NCI-H2227 (cell line): ENCODE measurements at regions not wholly inside any gene's neighbourhood (a gene's known extent, or its start where the extent isn't known, plus 50 kb on each side); places are given as distances from the start of the nearest gene placed in this dataset.

Experiments used
- DNase-seq: peaks from one replicate; lab custom pipeline; 2025; ENCODE audit not compliant: unreplicated experiment; lab: John Stamatoyannopoulos, UW

DNA sequence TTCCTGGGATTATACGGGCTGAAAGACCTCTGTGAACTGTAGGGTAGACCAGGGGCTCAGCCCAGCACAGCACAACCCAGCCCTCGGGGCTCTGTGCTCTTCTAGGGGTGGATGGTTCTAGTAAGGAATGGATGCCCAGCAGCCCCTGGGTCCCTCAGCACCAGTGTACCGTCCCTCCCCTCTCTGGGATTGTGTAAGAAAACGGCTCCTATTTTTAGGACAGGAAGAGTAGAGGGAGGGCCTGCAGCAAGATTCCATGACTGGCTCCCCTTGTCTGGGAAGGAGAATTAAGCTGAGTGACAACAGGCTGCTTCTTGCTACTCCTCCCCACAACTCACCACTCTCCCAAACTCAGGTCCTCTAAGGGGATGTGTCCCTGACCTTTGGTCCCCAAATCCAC, 270.8 kb upstream of the TOPAZ1 start:
- DNase-seq: no peak

- DNase-seq: no peak
These were observed 270.2 kb upstream of the TOPAZ1 start for GRCh38 chr3:43971486-43971885.

DNA sequence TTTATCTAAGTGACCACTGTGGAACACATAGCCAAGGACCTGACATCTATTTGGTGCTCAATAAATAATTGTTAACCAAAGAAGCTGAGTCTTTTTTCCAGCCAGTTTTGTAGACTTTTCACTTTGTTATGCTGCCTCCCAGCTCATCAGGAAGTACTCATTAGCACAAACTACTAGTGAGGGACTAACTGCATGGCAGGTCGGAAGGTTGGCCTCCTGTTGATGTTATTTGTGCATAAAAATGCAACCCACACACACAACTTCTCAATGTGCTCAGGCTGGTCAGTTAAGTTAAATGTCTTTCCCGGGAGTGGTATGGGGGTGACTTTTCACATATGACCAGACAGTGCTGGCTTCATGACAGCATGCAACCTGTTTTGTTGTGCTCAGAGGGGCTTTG, 263.0 kb upstream of the TOPAZ1 start:
- no peak for DNase-seq

DNA sequence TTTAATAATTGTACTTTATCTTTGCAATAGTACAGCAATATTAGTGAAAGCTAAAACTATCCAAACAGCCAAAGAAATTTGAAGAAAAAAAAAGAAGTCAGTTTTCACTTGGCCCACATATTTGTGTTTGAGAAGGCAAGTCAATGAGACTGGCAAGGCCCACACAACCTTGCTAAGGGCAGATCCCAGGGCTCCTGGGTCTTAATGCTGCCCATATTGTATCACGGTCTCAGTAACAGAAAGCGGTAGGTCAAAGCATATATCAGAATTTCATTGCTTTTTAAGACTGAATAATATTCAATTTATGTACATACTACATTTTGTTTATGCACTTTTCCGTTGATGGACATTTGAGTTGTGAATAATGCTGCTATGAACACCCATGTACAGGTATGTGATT, 262.0 kb upstream of the TOPAZ1 start:
- DNase-seq: no peak

GRCh38 chr3:43994657-43995546, 246.8 kb upstream of the TOPAZ1 start:
- peak; percentile 78 for DNase-seq

- peak; percentile 26 for DNase-seq
These were observed 245.9 kb upstream of the TOPAZ1 start for GRCh38 chr3:43995547-43996378.

DNA sequence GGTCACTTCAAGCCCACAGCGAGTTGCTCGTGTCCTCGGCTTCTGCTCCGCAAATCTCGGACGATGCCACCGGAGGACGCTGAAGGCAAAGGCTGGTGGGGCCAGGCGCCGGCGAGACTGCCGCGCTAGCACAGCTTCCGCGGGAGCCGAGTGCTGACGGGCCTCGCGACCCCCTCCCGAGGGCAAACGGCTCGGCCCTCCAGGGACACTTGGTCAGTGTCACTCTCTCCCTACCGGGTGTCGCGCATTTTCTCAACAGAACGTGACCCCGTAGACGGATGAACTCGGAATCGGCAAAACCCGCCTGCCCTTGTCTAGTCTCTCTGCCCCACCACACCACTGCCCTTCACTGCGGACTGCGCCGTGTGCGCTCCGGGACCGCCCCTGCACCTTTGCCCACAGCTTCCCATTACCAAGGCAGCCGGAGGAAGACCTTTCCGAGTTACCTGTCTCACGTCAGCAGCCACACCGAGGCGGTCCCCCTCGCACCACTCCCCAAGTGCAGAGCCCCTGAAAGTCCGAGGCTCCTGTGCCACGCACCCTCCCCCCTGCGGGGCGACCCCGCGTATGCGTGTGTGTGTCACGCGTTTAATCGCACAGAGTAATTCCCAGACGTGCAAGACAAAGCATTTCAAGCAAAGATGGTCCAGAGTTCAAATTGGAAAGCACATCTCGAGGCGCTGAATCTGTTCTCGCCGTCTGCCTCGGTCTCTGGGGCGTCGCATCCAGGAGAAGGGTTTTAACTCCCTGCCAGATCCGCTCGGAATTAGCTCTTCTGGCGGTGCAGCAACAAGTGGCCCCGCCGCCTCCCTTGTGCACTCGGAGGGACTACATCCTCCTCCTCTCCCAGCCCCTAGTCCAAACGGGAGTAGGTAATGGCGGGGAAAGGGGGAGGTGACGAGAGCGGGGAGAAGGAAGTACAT, 245.0 kb upstream of the TOPAZ1 start:
- peak; percentile 53 for DNase-seq

DNA sequence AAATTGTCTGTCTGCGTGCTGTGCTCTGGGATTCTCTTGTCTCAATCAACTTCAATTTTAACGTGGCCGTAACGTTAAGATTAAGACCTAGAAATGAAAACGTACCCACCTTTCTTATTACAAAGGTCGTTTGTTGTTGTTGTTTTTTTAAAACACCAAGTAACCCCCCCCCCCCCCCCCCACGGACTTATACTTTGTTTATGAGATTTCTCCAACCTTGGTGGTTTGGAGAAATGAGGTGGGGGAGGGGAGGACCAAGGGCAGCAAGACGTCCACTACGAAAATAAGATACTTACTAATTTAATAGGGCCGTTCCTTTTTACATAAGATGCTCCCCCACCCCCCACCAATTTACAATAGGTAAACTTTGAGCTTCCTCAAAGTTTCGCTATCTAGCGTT, 244.4 kb upstream of the TOPAZ1 start:
- DNase-seq: no peak

- no peak for DNase-seq
These were observed 243.8 kb upstream of the TOPAZ1 start for GRCh38 chr3:43997788-43998369.

- peak; percentile 16 for DNase-seq
These were observed 243.3 kb upstream of the TOPAZ1 start for GRCh38 chr3:43998370-43998835.

- DNase-seq: peak; percentile 87
These were observed 242.6 kb upstream of the TOPAZ1 start for GRCh38 chr3:43998836-43999727.

GRCh38 chr3:43999728-44000319, 241.9 kb upstream of the TOPAZ1 start:
- DNase-seq: no peak

DNA sequence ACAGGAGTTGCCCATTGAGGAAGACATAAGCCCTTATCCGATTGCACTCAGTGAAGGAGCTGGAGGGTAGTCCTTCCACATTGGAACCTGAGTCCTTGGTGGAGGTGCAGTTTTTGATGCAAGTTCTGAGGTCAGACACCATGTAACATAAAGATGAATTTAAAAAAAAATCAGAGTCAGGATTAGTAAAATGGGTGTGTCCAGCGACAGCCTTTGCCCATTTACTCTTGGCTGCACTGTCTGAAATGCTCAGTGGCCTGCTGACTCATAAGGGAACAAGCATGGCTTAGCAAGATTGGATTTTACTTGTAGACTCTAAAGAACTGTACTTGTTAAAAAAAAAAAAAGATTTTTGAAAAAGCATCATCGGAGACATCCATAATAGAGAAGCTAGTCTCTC, 241.1 kb upstream of the TOPAZ1 start:
- no peak for DNase-seq

DNA sequence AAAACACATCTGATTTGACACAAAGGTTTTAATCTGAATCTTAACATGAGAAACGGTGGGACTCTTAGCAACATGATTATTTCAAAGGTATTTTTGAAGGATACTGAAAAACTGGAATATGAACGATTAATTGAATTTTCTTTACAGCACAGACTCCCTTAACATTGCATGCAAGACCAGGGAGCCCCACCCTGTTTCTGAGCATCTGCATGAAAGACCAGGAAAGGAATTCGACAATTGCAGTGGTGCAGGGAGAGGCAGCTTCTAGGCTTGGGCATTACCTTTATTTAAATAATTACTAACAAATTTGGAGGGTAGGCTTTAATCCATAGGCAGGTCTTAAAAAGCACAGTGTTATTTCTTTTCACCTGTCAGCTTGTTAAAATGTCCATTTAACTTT, 240.6 kb upstream of the TOPAZ1 start:
- DNase-seq: no peak

GRCh38 chr3:44003801-44004200, 237.9 kb upstream of the TOPAZ1 start:
- DNase-seq: no peak

DNA sequence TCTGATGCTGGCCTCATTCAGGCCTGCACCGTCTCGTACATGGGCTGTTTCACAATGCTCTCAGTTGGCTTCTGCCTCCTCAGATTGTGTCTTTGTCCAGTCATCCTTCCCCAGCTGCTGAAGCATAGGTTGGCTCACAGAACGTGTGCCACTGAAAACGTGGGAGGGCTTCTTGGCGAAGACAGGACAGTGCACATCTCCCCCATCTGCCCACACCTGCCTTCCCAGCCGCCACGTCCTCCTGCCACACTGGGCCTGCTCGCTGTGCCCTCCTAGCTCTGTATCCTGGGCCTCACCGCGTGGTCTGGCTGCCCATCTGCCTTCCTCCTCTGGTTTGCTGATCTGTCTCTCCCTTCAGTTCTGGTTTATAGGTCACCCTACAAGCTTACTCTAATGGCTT, 230.0 kb upstream of the TOPAZ1 start:
- no peak for DNase-seq

DNA sequence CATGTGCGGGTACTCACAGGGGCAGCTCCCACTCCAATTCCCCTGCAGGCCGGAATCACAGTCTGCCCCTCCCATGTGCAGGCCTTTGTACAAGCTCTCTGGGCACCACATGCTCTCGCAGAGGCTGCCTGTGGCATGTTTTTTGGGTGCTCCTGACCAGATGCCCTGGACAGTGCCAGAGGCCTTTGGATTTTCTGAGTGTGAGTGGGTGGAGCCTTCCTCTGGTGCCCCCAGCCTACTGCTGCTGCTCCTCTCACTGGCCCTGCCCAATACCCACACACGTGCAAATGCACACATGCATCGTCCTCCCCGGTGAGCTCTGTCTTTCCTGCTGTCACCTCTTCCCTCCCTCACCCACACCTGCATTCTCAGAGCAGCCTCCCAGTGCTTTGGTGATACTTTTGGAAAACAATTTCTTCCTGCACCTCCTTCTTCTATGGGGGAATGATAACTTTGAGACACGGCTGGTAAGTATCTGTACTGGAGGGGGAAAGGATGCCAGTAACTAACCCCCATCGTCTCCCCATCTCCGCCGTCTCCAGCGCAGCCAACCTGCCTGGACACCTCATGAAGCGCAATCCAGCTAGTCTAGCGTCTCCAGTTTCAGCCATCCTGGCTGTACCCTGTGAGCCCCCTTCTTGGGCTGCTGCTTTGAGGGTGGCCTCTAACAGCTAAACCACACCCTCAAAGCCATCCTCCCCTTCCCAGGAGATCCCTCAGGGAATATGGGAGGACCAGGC, 229.4 kb upstream of the TOPAZ1 start:
- no peak for DNase-seq

DNA sequence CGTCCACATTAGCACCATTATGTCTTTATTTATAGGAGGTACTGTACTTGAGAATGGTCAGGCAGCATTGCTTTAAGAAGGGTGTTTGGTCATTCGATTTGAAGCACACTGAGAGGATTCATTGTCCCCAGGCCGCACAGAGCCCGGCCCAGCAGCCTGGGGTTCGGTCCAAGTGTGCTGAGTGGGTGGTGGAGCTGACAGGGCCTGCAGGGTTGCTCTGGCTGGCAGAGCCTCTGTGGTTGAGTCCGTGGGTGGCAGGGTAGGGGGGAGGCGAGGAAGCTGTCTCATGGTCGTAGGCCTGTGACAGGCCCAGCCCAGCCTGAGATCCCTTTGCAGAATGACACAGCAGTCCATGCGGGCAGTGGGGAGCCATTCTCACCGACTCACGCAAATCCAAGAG, 227.7 kb upstream of the TOPAZ1 start:
- DNase-seq: no peak

DNA sequence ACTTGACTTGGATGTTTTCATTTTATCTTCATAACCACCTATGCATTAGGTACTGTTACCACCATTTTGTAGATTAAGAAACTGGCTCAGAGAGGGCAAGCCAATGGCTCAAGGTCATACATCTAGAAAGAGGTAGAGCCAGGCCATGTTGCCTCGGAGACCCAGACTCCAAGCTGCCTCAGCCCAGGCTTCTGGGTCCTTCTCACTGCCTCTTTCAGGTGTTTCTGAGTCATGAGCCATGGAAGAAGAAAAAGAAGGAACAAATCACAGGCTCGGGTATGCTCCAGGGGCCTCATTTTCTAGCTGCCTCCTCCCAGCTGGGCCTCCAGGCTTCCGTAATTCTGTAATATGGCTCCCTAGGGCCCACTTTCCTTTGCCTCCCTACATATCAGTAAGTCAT, 226.5 kb upstream of the TOPAZ1 start:
- DNase-seq: no peak
